ENCODE measurements at regions not wholly inside any gene's neighbourhood (a gene's known extent, or its start where the extent isn't known, plus 50 kb on each side); places are given as distances from the start of the nearest gene placed in this dataset.

GRCh38 chr15:31569836-31570235, 243.2 kb downstream of the KLF13 start:
- no peaks in the 10 kb centered on the region for H3K4me1 ChIP-seq (replicated peaks)
- no peak for DNase-seq (ENCODE audit: low spot score)
- no peaks in the 10 kb centered on the region for H3K27me3 ChIP-seq (replicated peaks; ENCODE audit: insufficient read depth)
- WGBS, result 90% methylated on average over 17 of the region's 17 CpGs
- no peak overlapping the region for H3K27ac ChIP-seq
- no peaks in the 10 kb centered on the region for H3K36me3 ChIP-seq
- intact Hi-C loops (cut with DNase I), result no loop called here
- no peak overlapping the region for H3K4me3 ChIP-seq
- TF ChIP-seq POLR2A (IDR thresholded peaks at IDR 0.05) (no peak), CTCF (IDR thresholded peaks at IDR 0.05) (no peak), POLR2AphosphoS5 (IDR thresholded peaks at IDR 0.05) (no peak)
- H3K9me3 ChIP-seq, result no peaks in the 10 kb centered on the region

GRCh38 chr15:31570591-31570990, 244.0 kb downstream of the KLF13 start:
- no peak for TF ChIP-seq POLR2A (IDR thresholded peaks at IDR 0.05)
- TF ChIP-seq CTCF (IDR thresholded peaks at IDR 0.05), result no peak
- no peak for TF ChIP-seq POLR2AphosphoS5 (IDR thresholded peaks at IDR 0.05)
- H3K27ac ChIP-seq, result no peak overlapping the region
- no peaks in the 10 kb centered on the region for H3K36me3 ChIP-seq
- WGBS, result 89% methylated on average over 11 of the region's 11 CpGs
- no peaks in the 10 kb centered on the region for H3K27me3 ChIP-seq (replicated peaks; ENCODE audit: insufficient read depth)
- no peaks in the 10 kb centered on the region for H3K4me1 ChIP-seq (replicated peaks)
- intact Hi-C loops (cut with DNase I), result no loop called here
- no peak overlapping the region for H3K4me3 ChIP-seq
- no peaks in the 10 kb centered on the region for H3K9me3 ChIP-seq
- DNase-seq (ENCODE audit: low spot score), result no peak

- Histone ChIP-seq H3K27me3 (replicated peaks; ENCODE audit: insufficient read depth) (no peaks in the 10 kb centered on the region), H3K36me3 (no peaks in the 10 kb centered on the region), H3K4me1 (replicated peaks) (no peaks in the 10 kb centered on the region), H3K9me3 (no peaks in the 10 kb centered on the region), H3K27ac (no peak overlapping the region), H3K4me3 (no peak overlapping the region)
- intact Hi-C loops (cut with DNase I), result no loop called here
- TF ChIP-seq POLR2A (IDR thresholded peaks at IDR 0.05) (no peak), POLR2AphosphoS5 (IDR thresholded peaks at IDR 0.05) (no peak), CTCF (IDR thresholded peaks at IDR 0.05) (no peak)
- WGBS, result 68% methylated on average over 3 of the region's 3 CpGs
- DNase-seq (ENCODE audit: low spot score), result no peak
Observed at GRCh38 chr15:31571676-31572075, 245.0 kb downstream of the KLF13 start.

- TF ChIP-seq POLR2AphosphoS5 (IDR thresholded peaks at IDR 0.05) (no peak), CTCF (IDR thresholded peaks at IDR 0.05) (no peak), POLR2A (IDR thresholded peaks at IDR 0.05) (no peak)
- Histone ChIP-seq H3K4me1 (replicated peaks) (no peaks in the 10 kb centered on the region), H3K4me3 (no peak overlapping the region), H3K36me3 (no peaks in the 10 kb centered on the region), H3K27me3 (replicated peaks; ENCODE audit: insufficient read depth) (no peaks in the 10 kb centered on the region), H3K9me3 (no peaks in the 10 kb centered on the region), H3K27ac (no peak overlapping the region)
- intact Hi-C loops (cut with DNase I), result no loop called here
- WGBS, result 95% methylated on average over 3 of the region's 3 CpGs
- DNase-seq (ENCODE audit: low spot score), result no peak
Observed at GRCh38 chr15:31573759-31574158, 247.1 kb downstream of the KLF13 start.

- no peak for DNase-seq (ENCODE audit: low spot score)
- H3K4me1 ChIP-seq (replicated peaks), result no peaks in the 10 kb centered on the region
- 48% methylated on average over 1 of the region's 1 CpG for WGBS
Observed at GRCh38 chr15:31574766-31575165, 248.1 kb downstream of the KLF13 start.

More at GRCh38 chr15:31574766-31575165, 248.1 kb downstream of the KLF13 start:
- Histone ChIP-seq H3K36me3 (no peaks in the 10 kb centered on the region), H3K27me3 (replicated peaks; ENCODE audit: insufficient read depth) (no peaks in the 10 kb centered on the region), H3K9me3 (no peaks in the 10 kb centered on the region), H3K4me3 (no peak overlapping the region), H3K27ac (no peak overlapping the region)
- no peak for TF ChIP-seq POLR2A (IDR thresholded peaks at IDR 0.05)
- TF ChIP-seq CTCF (IDR thresholded peaks at IDR 0.05), result no peak
- no peak for TF ChIP-seq POLR2AphosphoS5 (IDR thresholded peaks at IDR 0.05)
- intact Hi-C loops (cut with DNase I), result no loop called here

Measured in prostate gland (tissue), 2 donors.